ENCODE measurements at regions not wholly inside any gene's neighbourhood (a gene's known extent, or its start where the extent isn't known, plus 50 kb on each side); places are given as distances from the start of the nearest gene placed in this dataset.

- TF ChIP-seq CTCF (IDR thresholded peaks at IDR 0.05) (no peak), POLR2A (IDR thresholded peaks at IDR 0.05) (no peak)
Observed at GRCh38 chr14:89695846-89696245, 258.7 kb downstream of the EFCAB11 start.

Data from right lobe of liver (tissue), 4 donors.